ENCODE measurements at regions not wholly inside any gene's neighbourhood (a gene's known extent, or its start where the extent isn't known, plus 50 kb on each side); places are given as distances from the start of the nearest gene placed in this dataset.

- TF ChIP-seq SIX5 (IDR thresholded peaks at IDR 0.05; ENCODE audit: low read depth, low read length), result no peak
- TF ChIP-seq SP1 (IDR thresholded peaks at IDR 0.05; ENCODE audit: low read depth, low read length), result no peak
- TF ChIP-seq, protein P1, sequence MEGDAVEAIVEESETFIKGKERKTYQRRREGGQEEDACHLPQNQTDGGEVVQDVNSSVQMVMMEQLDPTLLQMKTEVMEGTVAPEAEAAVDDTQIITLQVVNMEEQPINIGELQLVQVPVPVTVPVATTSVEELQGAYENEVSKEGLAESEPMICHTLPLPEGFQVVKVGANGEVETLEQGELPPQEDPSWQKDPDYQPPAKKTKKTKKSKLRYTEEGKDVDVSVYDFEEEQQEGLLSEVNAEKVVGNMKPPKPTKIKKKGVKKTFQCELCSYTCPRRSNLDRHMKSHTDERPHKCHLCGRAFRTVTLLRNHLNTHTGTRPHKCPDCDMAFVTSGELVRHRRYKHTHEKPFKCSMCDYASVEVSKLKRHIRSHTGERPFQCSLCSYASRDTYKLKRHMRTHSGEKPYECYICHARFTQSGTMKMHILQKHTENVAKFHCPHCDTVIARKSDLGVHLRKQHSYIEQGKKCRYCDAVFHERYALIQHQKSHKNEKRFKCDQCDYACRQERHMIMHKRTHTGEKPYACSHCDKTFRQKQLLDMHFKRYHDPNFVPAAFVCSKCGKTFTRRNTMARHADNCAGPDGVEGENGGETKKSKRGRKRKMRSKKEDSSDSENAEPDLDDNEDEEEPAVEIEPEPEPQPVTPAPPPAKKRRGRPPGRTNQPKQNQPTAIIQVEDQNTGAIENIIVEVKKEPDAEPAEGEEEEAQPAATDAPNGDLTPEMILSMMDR (IDR thresholded peaks at IDR 0.05; ENCODE audit: control extremely low read depth in 1 of 3, insufficient read depth in 1 of 3, low read depth in 1 of 3, low read length in 3 of 3), result no peak
- no peak for TF ChIP-seq TEAD4 (IDR thresholded peaks at IDR 0.05; ENCODE audit: low read depth, low read length)
These were observed 92.0 kb upstream of the CDH5 start for GRCh38 chr16:66274335-66275110.

Measured in H1 (cell line).